UCSD-AML1 (cell line): ENCODE measurements at regions not wholly inside any gene's neighbourhood (a gene's known extent, or its start where the extent isn't known, plus 50 kb on each side); places are given as distances from the start of the nearest gene placed in this dataset.
"Not testable (repeated sequence)": the region's sequence is repeated elsewhere in the genome, so short reads cannot be mapped to it uniquely, and the experiment has no call there.

Source experiments
- DNase-seq: peaks from one replicate; lab custom pipeline; 2025; ENCODE audit not compliant: unreplicated experiment; lab: John Stamatoyannopoulos, UW

GRCh38 chr5:56733580-56733979 is 81.8 kb upstream of the MAP3K1 start:
- DNase-seq: no peak

GRCh38 chr5:56732121-56732520 is 83.2 kb upstream of the MAP3K1 start:
- no peak for DNase-seq

- not testable (repeated sequence) for DNase-seq
Measured at GRCh38 chr5:56731473-56731872, 83.9 kb upstream of the MAP3K1 start.

GRCh38 chr5:56729488-56729887 is 85.9 kb upstream of the MAP3K1 start:
- no peak for DNase-seq

- DNase-seq: no peak
Measured at GRCh38 chr5:56725711-56726411, 89.5 kb upstream of the MAP3K1 start.

GRCh38 chr5:56724857-56725256 is 90.5 kb upstream of the MAP3K1 start:
- DNase-seq: not testable (repeated sequence)

GRCh38 chr5:56722317-56722716 is 93.0 kb upstream of the MAP3K1 start:
- no peak for DNase-seq

- DNase-seq: no peak
Measured at GRCh38 chr5:56717253-56717987, 97.9 kb upstream of the MAP3K1 start.

GRCh38 chr5:56715986-56716385 is 99.4 kb upstream of the MAP3K1 start:
- no peak for DNase-seq

GRCh38 chr5:56712895-56713591 is 102.3 kb upstream of the MAP3K1 start:
- DNase-seq: no peak

GRCh38 chr5:56710826-56711590 is 104.3 kb upstream of the MAP3K1 start:
- DNase-seq: no peak

- no peak for DNase-seq
Measured at GRCh38 chr5:56706504-56706903, 108.8 kb upstream of the MAP3K1 start.

- no peak for DNase-seq
Measured at GRCh38 chr5:56705217-56705616, 110.1 kb upstream of the MAP3K1 start.

GRCh38 chr5:56703952-56704351 is 111.4 kb upstream of the MAP3K1 start:
- DNase-seq: no peak

- no peak for DNase-seq
Measured at GRCh38 chr5:56700711-56701110, 114.6 kb upstream of the MAP3K1 start.

- DNase-seq: no peak
Measured at GRCh38 chr5:56699538-56699937, 115.8 kb upstream of the MAP3K1 start.

- DNase-seq: no peak
Measured at GRCh38 chr5:56698463-56699381, 116.6 kb upstream of the MAP3K1 start.

GRCh38 chr5:56696900-56697299 is 118.4 kb upstream of the MAP3K1 start:
- no peak for DNase-seq

GRCh38 chr5:56693220-56693579 is 122.1 kb upstream of the MAP3K1 start:
- DNase-seq: no peak
